Hippocampal formation (tissue), 2 donors: ENCODE measurements at regions not wholly inside any gene's neighbourhood (a gene's known extent, or its start where the extent isn't known, plus 50 kb on each side); places are given as distances from the start of the nearest gene placed in this dataset.

ENCODE experiments used
- DNase-seq, 2 donors: peaks; one replicate each; lab custom pipeline; 2025; lab: John Stamatoyannopoulos, UW

DNA sequence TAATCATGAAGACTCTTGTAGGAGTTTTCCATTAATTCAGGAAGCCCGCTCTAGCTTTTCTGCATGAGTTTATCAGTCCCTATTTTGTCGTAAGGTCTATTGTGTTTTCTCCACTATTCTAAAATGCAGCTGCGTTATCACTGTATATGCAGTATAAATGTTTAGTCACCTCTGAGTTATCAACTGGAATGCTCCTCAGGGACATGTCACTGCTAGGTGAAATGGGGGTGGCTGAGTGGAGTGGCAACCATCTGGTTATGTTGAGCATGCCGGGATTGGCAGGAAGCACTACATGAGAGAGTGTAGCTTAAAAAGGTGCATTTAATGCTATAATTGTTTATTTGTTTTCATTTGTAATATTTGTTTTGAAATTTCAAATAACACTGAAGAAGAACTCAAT is 285.2 kb upstream of the ELAC2 start:
- DNase-seq: no peak

DNA sequence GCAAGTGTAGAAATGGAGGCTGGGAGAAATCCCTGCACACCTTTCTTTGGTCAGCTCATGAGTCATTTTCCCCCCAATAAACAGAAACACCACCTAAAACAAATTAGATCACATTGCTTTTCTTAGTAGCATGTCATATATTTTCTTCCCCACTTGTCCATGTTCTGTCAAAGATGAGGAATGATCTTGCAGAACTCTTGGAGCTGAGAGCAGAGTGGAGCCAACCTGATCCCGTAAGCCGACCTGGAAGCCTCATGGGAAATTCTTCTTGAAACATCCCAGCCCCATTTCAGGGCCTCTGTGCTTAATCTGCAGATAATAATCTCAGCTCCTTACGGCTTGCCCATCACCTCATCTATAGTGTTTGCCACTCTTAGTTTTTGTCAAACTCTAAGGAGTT is 284.6 kb upstream of the ELAC2 start:
- DNase-seq: no peak

DNA sequence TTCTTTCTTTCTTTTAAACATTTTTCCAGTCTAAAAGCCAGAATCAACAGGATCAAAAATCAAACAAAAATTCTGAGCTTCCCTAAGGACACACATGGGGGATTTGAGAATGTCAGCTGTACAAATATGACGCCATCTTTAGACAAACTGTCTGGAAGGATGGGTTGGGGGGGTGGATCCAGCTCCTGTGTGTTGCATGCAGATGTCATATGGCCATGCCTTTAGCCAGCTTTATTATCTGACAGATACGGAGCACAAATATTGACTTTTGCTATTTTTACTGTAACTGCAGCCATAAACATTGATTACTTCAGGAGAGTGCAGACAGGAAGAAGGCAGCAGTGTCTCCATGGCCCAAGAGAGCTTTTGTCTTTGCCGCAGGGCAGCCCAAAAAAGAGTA is 279.4 kb upstream of the ELAC2 start:
- no peak for DNase-seq

DNA sequence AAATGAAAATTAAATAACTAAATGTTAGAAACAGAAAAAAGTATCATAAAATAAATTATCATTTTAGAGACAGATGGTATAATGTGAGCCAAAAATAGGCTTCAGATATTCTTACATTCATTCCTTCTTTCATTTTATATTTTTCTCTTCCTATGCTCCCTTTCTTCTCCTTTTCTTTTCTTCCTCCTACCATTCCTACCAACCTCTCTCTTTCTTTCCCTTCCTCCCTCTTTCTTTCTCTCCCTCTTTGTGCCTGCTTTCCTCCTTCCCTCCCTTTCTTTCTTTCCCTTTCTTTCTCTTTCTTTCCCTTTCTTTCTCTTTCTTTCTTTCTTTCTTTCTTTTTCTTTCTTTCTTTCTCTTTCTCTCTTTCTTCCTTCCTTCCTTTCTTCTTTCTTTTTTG is 275.6 kb upstream of the ELAC2 start:
- DNase-seq: no peak

DNA sequence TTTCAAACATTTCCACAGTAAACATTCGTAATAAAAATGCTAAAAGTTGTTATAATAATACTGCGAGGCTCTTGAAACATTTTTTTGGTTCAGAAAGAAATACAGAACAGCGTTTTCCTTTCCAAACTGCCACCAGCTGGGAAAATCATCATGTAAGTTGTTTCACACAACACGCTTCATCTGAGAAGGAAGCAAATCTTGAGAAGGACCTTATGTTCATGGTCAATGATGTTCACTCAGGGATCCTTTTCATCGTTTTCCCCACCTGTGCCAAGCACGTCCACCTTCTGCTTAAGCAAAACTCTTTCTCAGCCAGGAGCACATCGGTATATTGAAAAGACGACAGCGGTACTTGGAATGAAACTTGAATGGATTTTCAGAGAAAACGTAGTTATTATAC is 274.5 kb upstream of the ELAC2 start:
- DNase-seq: no peak

DNA sequence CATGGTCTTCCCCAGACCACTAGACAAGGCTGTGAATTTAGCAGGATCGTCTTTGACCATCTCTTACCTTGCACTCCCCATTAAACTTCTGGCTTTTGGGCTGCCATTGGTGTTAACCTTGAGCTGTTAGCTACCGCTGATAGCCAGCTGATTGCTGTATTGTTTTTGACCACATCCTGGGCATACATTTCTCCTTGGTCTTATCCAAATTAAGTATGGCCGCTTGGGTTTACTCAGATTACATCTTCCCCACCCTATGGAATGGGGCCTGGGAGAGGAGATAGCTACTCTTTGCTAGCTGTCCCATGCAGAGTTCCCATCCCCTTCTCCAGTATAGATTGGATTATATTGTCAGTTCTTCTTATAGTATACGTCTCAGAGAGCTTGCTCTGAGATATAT is 270.4 kb upstream of the ELAC2 start:
- no peak for DNase-seq

DNA sequence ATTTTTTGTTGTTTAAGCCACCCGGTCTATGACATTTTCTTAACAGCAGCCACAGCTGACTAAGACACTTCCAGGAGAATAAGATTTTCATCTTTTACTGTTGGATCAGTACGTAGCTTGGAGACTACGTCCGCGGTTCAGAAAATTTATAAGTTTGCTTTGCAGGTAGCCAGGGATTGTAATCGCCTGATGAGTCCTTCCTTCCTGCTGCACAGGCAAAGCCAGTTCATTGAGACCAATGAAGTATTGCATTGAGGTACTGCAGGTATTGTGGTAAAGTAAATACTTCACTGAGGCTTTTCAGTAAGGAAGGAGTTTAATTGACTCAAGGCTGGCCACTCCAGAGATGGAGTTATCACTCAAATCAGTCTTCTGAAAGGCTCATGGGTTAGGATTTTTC is 269.4 kb upstream of the ELAC2 start:
- no peak for DNase-seq

DNA sequence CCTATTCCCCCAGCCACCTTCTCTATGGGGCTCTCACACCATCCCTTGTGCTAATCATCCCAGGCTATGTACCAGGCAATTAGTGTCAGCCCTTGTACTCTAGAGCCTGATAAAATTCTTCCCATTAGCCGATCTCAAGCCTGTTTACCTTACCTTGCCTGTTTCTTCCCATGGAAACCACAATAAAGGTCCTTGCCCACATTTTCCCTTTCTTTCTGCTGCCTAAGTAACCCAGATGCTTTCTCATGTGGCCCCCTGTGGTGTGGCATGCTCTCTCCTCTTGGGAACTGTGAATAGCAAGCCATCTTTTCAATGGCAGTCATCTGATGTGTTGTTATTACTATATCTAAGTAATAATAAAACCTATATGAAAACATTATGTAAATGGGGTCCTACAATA is 265.8 kb upstream of the ELAC2 start:
- no peak for DNase-seq

DNA sequence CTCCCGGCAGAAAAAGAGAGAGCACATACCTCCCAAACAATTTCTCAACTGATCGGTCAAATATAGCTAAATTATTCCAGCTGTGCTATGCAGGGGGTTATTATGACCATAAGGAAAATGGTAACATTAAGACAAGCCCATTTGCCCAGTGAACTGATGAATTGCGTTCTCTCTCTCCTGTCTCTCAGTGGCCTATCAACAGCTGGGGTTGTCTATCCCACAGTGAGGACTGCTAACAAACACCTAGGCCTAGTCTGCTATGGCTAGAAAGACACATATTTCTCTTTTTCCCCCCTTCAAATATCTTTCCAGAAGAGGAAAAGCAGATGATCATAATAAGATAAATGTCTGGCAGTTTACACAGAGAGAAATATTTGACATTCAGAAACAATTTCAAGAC is 263.8 kb upstream of the ELAC2 start:
- DNase-seq: no peak

DNA sequence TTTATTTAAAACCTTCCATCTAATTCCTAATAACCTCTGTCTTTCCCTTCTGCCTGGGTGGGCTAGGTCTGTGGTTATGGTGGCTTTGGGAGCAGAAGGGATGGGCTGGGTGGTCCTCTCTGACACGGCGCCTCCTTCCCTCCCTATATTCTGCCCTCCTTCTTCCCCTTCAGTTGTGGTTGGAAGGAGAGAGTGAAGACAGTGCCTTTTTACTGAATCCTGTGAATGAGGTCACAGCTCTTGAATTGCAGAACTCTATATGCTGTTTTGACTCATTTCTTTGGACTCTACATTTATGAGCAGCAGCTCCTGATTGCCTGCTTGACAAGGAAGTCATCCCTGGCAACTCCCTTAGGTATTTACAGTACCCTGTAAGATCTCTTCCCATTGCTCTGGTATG is 256.0 kb upstream of the ELAC2 start:
- DNase-seq: no peak

DNA sequence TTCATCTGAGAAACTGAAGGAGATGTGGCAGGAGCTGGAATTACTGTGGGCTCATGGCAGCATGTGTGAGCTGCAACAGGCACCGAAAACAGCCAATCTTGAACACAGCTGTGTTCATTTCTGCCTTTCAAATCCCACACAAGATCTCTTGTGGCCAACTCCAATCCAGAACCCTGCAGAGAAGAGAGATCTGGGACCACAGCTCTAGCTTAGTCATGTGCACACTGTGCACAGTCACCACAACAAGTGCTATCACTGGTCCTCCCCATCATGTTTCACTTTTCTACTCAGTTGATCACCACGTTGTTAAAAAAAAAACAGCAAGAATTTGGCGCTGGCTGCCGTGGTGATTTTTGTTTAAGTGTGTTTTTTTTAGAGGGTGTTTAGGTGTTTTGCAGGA is 254.5 kb upstream of the ELAC2 start:
- DNase-seq: no peak

DNA sequence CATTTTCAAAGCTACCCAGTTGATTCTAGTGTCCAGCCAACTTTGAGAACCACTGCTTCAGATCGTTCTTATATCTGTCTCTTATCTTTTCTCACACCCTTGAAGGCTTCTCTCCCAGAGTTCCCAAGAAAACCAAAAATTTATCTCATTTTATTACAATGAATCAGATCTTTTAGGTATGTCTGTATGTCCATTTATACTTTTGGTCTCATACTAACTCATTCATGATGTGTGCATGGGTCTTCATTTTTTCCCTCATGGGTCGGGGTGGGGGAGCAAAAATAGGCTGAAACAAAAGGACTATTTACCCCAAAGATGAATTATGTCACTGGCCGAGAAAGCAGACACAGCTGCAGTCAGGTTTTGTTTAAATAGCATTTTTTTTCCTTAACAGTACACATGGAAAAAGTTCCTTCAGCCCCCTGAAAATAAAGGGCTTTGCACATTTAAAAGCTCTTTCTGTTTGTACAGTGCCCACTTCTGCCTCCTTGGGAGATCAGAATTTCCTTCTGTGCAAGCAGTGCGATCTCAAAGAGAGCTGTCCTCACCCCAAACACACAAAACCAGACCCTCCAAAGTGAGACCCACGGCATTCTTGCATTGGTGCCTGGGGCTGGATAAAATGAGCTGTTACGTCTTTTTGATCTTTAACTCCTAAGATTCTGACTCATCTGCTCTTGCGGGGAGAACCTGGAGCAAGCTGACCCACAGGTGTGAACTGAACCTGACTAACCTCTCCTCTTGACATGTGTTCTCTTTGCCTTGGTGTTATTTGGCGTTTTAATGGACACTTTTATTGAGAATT is 251.2 kb upstream of the ELAC2 start:
- DNase-seq: no peak

DNA sequence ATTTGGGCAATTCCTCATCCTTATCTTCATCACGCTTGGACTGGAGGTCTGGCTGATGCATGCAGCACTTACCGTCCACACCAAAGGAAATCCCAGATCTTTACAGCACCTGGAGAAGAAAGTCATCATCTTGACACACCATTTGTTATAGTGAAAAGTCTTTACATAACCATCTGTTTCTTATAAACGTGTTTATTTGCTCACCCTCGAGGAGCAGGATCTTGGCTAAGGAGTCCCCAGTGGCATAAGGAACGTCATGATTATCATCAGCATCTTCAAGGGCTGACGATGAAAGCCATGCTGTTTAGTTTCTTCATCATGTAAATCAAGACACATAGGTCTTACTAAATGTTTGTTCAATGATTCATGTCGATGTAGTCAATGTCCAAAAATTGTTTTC is 248.8 kb upstream of the ELAC2 start:
- no peak for DNase-seq

DNA sequence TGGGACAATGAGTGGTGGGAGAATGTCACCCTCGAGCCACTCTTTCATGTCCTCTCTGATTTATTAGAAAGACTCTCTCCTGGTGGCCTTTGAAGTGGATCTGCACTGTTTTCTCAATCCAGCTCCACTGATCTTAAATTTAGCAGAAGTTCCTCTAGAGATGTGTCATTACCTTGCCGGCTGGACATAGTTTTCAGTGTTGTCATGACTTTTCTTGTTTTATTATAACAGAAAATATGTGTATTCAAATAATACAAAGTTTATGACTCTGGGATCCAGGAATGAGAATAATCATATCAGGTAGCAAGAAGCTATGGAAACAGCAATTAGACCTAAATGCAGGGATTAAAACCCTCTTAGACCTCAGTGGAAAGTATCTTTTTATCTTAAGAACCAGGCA is 247.5 kb upstream of the ELAC2 start:
- no peak for DNase-seq

DNA sequence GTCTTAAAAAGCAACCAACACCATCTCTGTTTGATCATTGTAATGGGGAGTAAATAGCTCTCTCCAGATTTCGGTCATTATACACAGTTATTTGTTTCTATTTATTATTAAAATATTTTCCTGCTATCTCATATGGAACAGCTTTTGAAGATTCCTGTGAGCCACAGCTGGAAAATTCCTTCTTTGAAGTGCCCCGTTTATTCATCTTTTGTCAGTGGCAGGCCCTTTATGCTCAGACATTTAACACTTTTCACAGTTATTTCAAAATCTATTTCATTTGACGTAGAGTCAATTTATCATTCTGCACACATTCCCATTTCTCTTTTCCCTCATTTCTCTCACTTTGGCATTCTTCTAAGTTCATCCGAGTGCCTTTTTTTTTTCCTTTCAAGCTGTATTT is 245.9 kb upstream of the ELAC2 start:
- DNase-seq: no peak

DNA sequence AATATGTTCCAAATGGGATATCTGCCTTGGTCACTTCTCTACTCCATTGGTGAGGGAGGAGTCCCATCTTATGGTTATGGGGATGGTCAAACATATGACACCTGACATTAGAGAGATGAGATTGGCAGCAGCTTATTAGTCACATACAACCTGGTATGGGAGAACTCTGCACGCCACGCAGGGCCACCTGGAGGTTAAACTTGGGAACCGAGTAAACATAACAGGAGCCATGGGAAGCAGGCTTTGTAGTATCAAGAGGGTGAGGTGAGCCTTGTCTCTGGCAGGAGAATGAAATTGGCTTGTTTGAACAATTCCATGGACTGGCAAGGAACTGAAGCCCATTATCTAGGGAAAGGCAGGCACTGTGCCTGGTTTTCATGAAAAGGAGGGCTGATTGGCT is 238.7 kb upstream of the ELAC2 start:
- DNase-seq: no peak

DNA sequence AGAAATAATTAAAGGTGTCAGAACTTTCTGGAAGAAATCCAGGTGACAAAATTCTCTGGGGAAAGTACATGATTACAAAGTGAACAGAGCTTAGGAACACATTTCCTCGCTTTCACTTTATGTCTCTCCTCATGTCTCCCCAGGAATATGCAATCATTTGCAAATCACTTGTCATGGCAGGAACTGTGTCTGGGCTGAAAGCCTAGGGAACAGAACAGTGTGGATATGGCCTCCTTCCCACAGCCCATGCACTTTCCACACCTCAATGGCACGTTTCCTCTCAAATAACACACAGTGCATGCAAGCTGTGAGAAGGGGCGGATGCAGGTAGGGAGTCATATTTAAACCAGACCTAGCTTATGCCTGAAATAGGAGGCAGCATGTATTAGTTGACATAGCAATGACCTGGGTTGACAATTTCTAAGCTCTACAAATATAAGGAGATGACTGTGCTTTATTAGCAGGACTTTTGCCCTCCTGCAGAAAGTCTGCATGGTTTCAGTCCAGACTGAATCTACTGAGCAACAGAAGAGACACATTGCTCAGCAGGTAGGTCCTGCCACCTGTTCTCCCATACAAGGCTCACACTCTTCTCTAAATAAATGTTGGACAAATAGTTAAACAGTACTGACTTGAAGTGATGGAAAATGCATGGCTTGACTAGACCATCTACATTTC is 236.0 kb upstream of the ELAC2 start:
- no peak for DNase-seq

DNA sequence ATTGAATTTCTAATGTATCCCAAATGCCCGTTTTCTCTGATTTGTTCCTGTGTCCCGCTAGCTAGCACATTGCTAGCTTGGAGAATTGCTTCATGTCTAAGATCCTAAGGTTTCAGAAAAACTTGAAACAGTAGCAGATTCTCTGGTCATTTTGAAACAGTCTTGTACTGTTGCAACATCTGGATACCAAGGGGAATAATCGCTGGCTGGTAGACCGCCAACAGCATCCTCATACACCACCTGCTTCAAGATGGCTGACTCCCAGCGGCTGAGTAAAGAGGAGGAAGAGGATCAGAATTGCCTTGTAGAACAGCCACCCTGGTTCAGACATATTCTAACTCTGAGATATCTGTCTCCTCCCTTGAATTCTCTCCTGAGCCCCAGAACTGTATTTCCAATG is 226.7 kb upstream of the ELAC2 start:
- no peak for DNase-seq

DNA sequence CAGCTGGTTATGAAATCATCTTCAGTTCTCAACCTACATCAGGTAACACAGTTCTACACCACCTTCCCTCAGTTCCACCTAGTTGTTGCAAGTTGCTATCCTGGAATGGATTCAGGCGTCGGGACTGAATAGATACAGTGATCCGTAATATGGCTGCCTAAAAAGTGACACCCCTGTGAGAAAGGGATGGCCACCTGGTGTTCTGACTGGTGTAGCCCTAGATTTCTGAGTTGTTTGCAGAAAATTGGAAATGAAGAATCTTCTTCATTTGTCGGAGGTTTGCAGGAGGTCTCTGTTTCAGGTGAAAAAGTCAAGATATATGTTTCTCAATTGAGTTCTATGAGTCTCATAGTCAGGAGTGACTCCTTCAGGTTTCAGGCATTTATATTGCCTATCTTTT is 225.8 kb upstream of the ELAC2 start:
- DNase-seq: no peak

DNA sequence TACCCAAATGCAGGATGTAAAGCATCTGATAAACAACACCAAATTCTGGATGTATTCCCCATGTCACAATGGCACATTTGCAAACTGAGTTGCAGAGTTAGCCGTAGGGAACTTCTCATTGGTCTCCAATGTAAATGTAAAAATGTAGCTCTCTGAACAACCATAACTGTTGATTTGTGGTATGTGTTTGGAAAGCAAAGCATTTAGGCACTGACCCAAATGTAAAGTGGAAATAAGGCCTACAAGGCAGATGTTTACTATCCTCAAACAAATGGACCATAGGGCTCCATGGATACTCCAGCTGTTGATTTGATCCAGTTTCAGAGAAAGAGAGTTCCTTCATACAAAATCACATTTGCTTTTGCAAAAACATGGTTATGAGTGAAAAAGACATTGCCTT is 223.0 kb upstream of the ELAC2 start:
- DNase-seq: no peak

DNA sequence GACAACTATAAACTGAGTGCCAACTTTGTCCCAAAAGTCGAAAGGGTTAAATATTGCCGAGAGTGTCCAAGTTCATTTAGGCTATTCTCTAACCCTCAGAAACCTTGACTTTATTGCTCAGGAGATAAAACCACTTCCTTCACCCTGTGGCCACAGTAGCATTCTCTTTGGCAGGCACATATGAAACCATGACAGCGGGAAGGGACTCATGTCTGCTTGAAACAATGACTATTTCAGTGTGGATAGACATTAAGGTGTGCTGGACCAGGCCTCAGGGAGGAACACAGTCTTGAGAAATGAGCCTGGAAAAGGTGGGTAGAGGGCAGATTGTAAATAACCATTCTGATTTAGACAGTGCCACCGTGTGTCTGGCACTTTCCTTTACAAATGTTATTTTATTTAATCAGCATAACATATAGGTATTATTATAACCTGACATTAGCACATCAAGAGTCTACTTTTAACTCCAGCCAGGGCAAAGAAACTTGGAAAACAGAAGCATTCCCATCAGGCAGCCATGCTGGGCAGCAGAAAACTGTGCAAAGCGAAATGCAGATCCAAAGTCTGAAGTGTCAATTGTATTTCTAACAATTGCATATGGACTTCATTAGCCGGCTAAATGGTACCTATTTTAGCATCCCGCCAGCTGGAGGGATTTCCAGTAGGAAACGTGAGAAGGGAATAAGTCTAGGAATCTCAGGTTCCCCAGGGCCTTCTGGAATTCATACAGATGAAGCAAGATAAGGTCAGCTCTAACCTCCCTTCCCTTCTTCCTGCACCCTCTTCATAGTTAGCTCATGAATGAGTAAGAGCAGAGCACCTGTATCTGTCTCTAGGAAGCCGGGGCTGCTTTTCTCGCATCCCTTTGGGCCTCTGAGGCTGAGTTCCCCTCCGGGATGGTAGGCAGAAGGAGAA is 212.8 kb upstream of the ELAC2 start:
- DNase-seq: no peak

DNA sequence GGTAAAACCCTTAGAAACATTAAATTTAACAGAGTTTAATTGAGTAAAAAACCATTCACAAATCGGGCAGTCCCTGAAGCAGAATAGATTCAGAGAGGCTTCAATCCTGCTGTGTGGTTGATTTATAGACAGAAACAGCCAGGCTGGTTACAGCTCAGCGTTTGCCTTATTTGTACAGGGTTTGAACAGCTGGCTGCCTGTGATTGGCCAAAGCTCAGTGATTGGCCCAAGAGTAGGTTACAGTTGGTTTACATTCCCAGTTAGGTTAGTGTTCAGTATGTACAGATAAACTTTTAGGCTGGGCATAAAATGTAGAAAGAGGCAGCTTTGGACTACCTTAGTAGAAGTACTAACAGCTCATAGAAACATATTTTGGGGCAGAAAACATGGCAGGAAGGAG is 210.4 kb upstream of the ELAC2 start:
- no peak for DNase-seq

DNA sequence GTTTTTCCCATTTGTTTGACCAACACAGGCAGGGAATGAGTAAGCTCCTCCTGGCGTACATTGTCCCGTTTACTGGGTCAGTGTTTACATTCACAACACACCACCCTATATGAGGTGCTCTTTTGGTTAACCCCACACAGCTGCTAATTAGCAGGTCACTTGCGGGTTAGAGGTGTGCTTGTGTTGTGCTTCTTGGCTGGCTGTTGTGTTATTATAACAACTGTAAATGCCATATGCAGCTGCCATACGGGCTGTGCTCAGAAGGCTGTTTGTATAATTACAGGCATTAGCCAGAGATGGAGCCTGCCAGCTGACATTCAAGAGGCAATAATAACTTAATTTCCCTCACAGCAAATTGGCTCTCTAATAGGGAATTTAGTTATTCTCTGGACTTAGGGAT is 205.1 kb upstream of the ELAC2 start:
- no peak for DNase-seq
